ENCODE measurements at regions not wholly inside any gene's neighbourhood (a gene's known extent, or its start where the extent isn't known, plus 50 kb on each side); places are given as distances from the start of the nearest gene placed in this dataset.
"Not testable (repeated sequence)": the region's sequence is repeated elsewhere in the genome, so short reads cannot be mapped to it uniquely, and the experiment has no call there.

- no peaks in the 10 kb centered on the region for H3K36me3 ChIP-seq (ENCODE audit: control insufficient read depth in 2 of 2, extremely low read depth in 1 of 2, insufficient read depth in 2 of 2, low read length in 2 of 2)
- DNase-seq (ENCODE audit: low read depth, low spot score) (no peak), FAIRE-seq (peak; percentile 69)
- H3K4me2 ChIP-seq (ENCODE audit: control insufficient read depth, extremely low read depth, insufficient read depth, low read depth, low read length) = peak overlapping the region; percentile 35
- no peaks in the 10 kb centered on the region for H4K20me1 ChIP-seq (ENCODE audit: control insufficient read depth, extremely low read depth, insufficient read depth, low read length)
- dilution Hi-C loops (cut with MboI; ENCODE audit: extremely low pct_ligation_motif_present, low sequenced_read_pairs) = no loop called here
- H3K27ac ChIP-seq (ENCODE audit: control insufficient read depth, insufficient read depth, low read length) = no peak overlapping the region
- H3K4me3 ChIP-seq (ENCODE audit: control insufficient read depth in 2 of 3, extremely low read depth in 1 of 3, insufficient read depth in 2 of 3, low read depth in 1 of 3, low read length in 3 of 3) = no peak overlapping the region
- H3K9me3 ChIP-seq (ENCODE audit: control insufficient read depth, low read depth, low read length) = no peaks in the 10 kb centered on the region
- H3K79me2 ChIP-seq (ENCODE audit: control insufficient read depth, insufficient read depth, low read length) = no peaks in the 10 kb centered on the region
- H3K4me1 ChIP-seq (ENCODE audit: control insufficient read depth, extremely low read depth, insufficient read depth, low read length) = peaks cover 10% of the 10 kb centered on the region
- H3K27me3 ChIP-seq (ENCODE audit: control insufficient read depth, extremely low read depth, insufficient read depth, low read length) = no peaks in the 10 kb centered on the region
- no peak overlapping the region for H3K9ac ChIP-seq (ENCODE audit: control insufficient read depth, extremely low read depth, insufficient read depth, low read length)
- no peaks in the 10 kb centered on the region for H3K9me1 ChIP-seq (ENCODE audit: control insufficient read depth, extremely low read depth, insufficient read depth, low read length)
- TF ChIP-seq CTCF (optimal IDR thresholded peaks at IDR 0.05 in 1 of 3, IDR thresholded peaks at IDR 0.05 in 1 of 3, conservative IDR thresholded peaks at IDR 0.05 in 1 of 3; ENCODE audit: extremely low read depth in 1 of 3, insufficient read depth in 2 of 3, low read length in 3 of 3) = no peak
- no peak for TF ChIP-seq EZH2 (IDR thresholded peaks at IDR 0.05; ENCODE audit: low read length)
- H2AFZ ChIP-seq (ENCODE audit: control insufficient read depth, low read length) = peak overlapping the region; percentile 34
These were observed 72.6 kb downstream of the DOP1B start for GRCh38 chr21:36229181-36229580.

GRCh38 chr21:36231444-36231843 lies 74.8 kb downstream of the DOP1B start:
- DNase-seq (ENCODE audit: low read depth, low spot score); H3K27me3 ChIP-seq (ENCODE audit: control insufficient read depth, extremely low read depth, insufficient read depth, low read length); H3K4me2 ChIP-seq (ENCODE audit: control insufficient read depth, extremely low read depth, insufficient read depth, low read depth, low read length); H4K20me1 ChIP-seq (ENCODE audit: control insufficient read depth, extremely low read depth, insufficient read depth, low read length); H3K9me1 ChIP-seq (ENCODE audit: control insufficient read depth, extremely low read depth, insufficient read depth, low read length); H3K9me3 ChIP-seq (ENCODE audit: control insufficient read depth, low read depth, low read length); H3K36me3 ChIP-seq (ENCODE audit: control insufficient read depth in 2 of 2, extremely low read depth in 1 of 2, insufficient read depth in 2 of 2, low read length in 2 of 2); FAIRE-seq; dilution Hi-C loops (cut with MboI; ENCODE audit: extremely low pct_ligation_motif_present, low sequenced_read_pairs); H2AFZ ChIP-seq (ENCODE audit: control insufficient read depth, low read length); H3K79me2 ChIP-seq (ENCODE audit: control insufficient read depth, insufficient read depth, low read length); H3K4me3 ChIP-seq (ENCODE audit: control insufficient read depth in 2 of 3, extremely low read depth in 1 of 3, insufficient read depth in 2 of 3, low read depth in 1 of 3, low read length in 3 of 3); H3K9ac ChIP-seq (ENCODE audit: control insufficient read depth, extremely low read depth, insufficient read depth, low read length); H3K27ac ChIP-seq (ENCODE audit: control insufficient read depth, insufficient read depth, low read length): not testable (repeated sequence)
- peaks cover 10% of the 10 kb centered on the region for H3K4me1 ChIP-seq (ENCODE audit: control insufficient read depth, extremely low read depth, insufficient read depth, low read length)

- Histone ChIP-seq H3K36me3 (ENCODE audit: control insufficient read depth in 2 of 2, extremely low read depth in 1 of 2, insufficient read depth in 2 of 2, low read length in 2 of 2) (no peaks in the 10 kb centered on the region), H3K27ac (ENCODE audit: control insufficient read depth, insufficient read depth, low read length) (no peak overlapping the region), H3K9ac (ENCODE audit: control insufficient read depth, extremely low read depth, insufficient read depth, low read length) (no peak overlapping the region), H4K20me1 (ENCODE audit: control insufficient read depth, extremely low read depth, insufficient read depth, low read length) (no peaks in the 10 kb centered on the region), H3K4me1 (ENCODE audit: control insufficient read depth, extremely low read depth, insufficient read depth, low read length) (peaks cover 10% of the 10 kb centered on the region), H3K4me2 (ENCODE audit: control insufficient read depth, extremely low read depth, insufficient read depth, low read depth, low read length) (no peak overlapping the region), H3K9me3 (ENCODE audit: control insufficient read depth, low read depth, low read length) (no peaks in the 10 kb centered on the region), H3K27me3 (ENCODE audit: control insufficient read depth, extremely low read depth, insufficient read depth, low read length) (no peaks in the 10 kb centered on the region), H3K79me2 (ENCODE audit: control insufficient read depth, insufficient read depth, low read length) (no peaks in the 10 kb centered on the region), H3K4me3 (ENCODE audit: control insufficient read depth in 2 of 3, extremely low read depth in 1 of 3, insufficient read depth in 2 of 3, low read depth in 1 of 3, low read length in 3 of 3) (no peak overlapping the region), H3K9me1 (ENCODE audit: control insufficient read depth, extremely low read depth, insufficient read depth, low read length) (no peaks in the 10 kb centered on the region), H2AFZ (ENCODE audit: control insufficient read depth, low read length) (no peak overlapping the region)
- FAIRE-seq (no peak), DNase-seq (ENCODE audit: low read depth, low spot score) (no peak)
- TF ChIP-seq EZH2 (IDR thresholded peaks at IDR 0.05; ENCODE audit: low read length) (no peak), CTCF (optimal IDR thresholded peaks at IDR 0.05 in 1 of 3, IDR thresholded peaks at IDR 0.05 in 1 of 3, conservative IDR thresholded peaks at IDR 0.05 in 1 of 3; ENCODE audit: extremely low read depth in 1 of 3, insufficient read depth in 2 of 3, low read length in 3 of 3) (no peak)
- dilution Hi-C loops (cut with MboI; ENCODE audit: extremely low pct_ligation_motif_present, low sequenced_read_pairs) = no loop called here
These were observed 76.0 kb downstream of the DOP1B start for GRCh38 chr21:36232641-36233040.

Measured in keratinocyte (primary cell).